ENCODE measurements at regions not wholly inside any gene's neighbourhood (a gene's known extent, or its start where the extent isn't known, plus 50 kb on each side); places are given as distances from the start of the nearest gene placed in this dataset.
"Not testable (repeated sequence)": the region's sequence is repeated elsewhere in the genome, so short reads cannot be mapped to it uniquely, and the experiment has no call there.

DNA sequence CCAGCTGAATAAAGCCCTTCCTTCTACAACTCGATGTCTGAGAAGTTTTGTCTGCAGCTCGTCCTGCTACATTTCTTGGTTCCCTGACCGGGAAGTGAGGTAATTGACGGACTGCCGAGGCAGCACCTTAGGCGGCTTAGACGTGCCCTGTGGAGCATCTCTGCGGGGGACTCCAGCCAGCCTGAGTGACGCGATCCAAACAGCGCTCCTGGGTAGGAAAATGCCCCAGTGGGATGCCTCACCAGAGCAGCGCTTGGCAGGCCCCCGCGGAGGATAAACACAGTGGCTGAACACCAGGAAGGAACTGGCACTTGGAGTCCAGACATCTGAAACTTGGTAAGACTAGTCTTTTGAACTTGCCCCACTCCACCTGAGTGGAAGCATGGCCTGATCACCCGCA is 737.3 kb downstream of the COL12A1 start:
- DNase-seq = not testable (repeated sequence)

DNA sequence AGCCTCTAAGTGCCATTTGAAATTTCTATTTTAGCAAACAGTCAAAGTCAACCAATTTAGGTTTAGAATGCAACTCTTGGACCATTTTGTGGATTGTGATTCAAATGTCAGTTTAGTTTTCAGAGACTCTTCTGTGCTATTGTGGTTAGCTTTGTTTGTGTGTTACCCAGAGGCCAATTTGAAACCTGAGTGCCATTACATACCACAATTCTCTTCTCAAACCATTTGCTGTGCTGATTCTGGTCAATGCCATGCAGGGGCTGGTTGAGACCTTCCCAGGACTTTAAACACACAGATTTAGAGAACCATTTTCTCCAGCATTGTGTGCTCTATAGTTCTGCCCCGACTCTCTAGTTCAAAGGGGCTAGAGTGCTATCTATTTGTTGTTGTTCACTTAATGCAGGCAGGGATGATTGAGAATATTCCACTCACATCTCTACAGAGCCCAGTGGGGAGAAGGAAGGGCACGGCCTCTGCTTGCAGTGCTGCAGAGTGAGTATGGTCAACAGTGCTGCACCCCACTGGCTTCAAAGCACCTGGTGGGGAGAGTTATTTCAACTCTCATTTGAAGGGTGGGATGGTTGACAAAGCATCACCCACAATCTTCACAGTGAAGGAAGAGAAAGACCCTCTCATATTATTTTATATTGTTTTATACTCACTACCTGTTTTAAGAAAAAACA is 738.2 kb downstream of the COL12A1 start:
- no peak for DNase-seq

DNA sequence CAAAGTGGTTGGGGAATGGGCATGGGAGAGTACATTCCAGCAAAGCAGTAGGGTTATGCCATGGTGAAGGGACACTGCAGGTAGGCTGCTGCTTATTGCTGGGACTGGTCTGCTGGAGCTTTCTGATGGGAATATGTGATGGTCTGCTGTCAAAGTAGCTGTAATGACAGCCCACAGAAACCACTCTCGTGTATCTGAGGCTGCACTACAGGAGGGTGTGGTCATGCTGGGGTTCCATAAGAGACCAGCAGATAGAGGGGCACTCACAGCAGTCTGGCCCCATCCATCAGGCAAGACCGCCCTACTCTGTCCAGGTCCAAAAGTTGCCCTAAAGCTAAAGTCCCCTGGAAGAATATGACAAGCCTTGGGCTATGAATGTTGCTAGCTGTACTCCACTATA is 739.3 kb downstream of the COL12A1 start:
- no peak for DNase-seq

DNA sequence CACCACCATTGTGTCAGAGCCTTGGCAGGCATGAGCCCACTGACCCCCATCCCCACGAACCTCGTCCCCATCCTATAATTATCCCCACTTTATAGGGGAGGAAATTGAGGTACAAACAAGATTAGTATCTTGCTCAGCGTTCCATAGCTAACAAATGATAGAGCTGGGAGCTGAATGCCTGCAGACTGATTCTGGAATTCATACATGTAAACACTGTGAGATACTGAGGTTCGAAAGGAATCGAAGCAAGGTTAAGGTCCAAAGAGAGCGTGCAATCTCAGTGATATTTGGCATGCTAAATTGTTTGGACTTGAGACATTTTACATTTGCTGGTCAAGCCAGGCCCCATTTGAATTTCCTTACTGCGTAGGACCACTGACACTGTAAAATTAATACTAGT is 746.6 kb downstream of the COL12A1 start:
- no peak for DNase-seq

DNA sequence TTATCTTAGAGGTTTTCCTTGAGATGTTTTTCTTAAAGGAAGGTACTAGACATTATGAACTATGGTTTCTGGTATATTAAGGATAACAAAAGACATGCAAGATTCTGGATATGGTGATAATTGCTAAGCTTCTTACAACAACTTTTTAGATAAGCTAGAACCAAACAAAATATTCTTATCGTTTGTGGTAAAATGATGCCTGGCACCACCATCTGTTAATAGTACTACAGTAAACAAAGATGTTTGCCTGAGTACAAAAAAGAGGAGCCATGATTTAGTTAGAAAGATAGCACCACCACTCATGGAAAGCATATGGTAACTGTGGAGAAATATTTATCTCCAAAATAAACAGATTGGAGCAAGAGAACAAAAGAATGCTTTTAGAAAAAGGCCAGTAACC is 747.3 kb downstream of the COL12A1 start:
- DNase-seq = no peak

DNA sequence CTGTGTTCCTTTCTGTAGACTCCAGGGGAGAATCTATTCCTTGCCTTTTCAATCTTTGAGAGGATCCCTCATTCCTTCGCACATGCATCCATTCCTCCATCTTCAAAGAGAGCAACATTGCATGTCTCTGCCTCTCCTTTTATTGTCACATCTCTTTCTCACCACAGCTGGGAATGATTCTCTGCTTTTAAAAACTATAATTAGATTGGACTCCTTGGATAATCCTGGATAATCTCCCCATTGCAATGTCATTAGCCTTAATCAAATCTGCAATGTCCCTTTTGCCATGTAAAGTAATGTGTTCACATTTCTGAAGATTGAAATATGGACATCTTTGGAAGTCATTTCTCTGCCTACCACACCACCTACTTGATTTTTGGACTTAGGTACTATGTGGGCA is 750.1 kb downstream of the COL12A1 start:
- no peak for DNase-seq

DNA sequence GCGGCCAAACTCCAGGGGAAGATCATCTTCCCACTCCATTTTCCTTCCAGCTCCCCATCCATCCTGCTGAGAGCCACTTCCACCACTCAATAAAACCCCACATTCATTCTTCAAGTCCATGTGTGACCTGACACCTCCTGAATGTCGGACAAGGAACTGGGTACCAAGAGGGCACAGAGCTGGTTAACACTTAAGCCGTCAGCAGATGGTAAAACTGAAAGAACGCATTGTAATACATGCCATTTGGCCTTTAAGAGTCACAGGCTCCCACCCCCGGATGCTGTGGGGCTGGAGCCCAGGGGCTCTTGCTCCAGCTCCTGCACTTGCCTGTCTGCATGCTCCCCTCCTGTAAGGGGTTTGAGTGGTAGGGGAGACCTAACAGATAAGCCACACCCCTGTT is 753.9 kb downstream of the COL12A1 start:
- no peak for DNase-seq

GRCh38 chr6:74448850-74449249 is 752.8 kb downstream of the CD109 start:
- no peak for DNase-seq

GRCh38 chr6:74447013-74447412 is 751.0 kb downstream of the CD109 start:
- peak; percentile 69 for DNase-seq

DNA sequence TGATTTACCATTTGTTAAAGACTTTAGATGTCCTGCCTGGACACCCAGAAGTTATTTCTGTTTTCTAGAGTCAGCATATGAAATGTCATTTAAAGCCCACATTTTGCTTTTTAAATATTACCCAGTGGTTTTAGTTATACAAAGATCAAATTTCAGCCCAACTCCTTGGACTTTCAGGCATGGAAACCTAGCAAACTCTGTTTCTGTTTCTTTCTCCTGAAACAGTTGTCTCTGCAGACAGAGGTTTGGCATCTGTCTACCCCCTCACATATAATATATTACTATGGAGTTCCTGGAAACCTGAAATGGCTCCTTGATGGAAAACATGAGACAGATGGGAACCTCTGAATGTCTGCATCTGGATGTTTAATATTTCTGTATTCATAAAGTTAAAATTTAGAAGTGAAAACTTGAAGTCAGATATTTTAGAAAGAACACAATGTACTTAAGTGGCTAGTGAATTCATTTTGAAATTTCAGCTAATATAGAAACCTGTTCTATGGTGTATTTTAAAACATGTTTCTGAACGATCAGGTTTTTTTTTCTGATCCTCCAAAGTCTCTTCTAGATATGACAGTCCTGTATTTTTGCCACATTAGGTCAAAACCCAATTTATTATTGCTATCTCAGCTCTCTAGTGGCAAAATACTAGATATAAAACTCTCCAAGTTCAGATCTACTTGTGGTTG is 743.3 kb downstream of the CD109 start:
- DNase-seq = no peak

GRCh38 chr6:74438395-74438794 is 742.4 kb downstream of the CD109 start:
- not testable (repeated sequence) for DNase-seq

- DNase-seq = no peak
Observed at GRCh38 chr6:74434171-74434570, 738.2 kb downstream of the CD109 start.

DNA sequence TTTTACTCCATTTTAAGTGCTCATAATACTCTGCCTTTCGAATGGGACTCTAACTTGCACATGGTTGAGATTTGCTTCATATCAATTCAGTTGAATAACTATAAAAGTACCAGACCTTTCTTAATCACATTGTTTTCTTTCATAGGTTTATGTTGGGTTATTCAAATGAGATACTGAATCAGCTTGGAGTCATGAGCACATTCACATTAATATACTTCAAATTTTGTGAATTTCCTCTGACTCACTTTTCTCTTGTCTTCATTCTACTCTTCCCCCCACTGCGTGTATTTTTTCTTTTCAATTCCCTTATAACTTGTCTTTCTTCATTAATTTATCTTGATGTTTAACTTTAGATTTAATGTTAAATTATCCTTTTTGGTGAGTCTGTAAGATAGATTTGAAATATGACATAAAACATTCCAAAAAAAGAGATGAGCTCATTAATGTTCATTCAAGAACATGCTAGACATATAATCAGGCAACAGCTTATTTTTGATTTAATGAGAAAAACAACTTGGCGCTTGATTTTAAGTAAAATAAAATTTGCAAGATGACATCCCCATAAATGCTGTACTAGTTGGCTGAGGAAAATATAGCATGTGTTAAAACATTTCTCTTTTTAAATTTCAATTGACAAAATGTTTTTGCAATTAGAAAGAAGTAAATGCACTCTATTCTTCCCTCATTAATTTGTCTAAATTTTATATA is 736.0 kb downstream of the CD109 start:
- DNase-seq = peak; percentile 37

GRCh38 chr6:74420221-74420620 is 724.2 kb downstream of the CD109 start:
- no peak for DNase-seq

- DNase-seq = peak; percentile 44
Observed at GRCh38 chr6:74415056-74415455, 719.1 kb downstream of the CD109 start.

GRCh38 chr6:74410630-74411029 is 714.6 kb downstream of the CD109 start:
- peak; percentile 81 for DNase-seq

DNA sequence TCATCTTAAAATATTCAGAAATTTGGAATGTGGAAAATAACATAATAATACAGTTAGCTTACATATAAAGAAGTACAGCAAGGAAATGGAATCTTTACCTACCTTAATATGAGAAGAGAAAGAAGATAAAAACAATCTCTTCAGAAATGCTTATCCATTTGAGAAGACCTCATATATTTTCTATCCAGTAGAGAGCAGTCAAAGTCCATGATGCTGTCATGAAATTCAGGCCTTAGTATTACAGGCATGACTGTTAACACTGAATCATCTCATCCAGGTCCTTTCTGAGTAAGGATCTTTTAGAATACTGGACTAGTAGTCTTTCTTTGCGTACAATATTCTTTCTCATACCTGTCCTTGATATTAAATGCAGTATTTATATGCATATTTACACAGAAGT is 713.4 kb downstream of the CD109 start:
- peak; percentile 82 for DNase-seq

GRCh38 chr6:74408844-74409243 is 712.8 kb downstream of the CD109 start:
- DNase-seq = peak; percentile 19

DNA sequence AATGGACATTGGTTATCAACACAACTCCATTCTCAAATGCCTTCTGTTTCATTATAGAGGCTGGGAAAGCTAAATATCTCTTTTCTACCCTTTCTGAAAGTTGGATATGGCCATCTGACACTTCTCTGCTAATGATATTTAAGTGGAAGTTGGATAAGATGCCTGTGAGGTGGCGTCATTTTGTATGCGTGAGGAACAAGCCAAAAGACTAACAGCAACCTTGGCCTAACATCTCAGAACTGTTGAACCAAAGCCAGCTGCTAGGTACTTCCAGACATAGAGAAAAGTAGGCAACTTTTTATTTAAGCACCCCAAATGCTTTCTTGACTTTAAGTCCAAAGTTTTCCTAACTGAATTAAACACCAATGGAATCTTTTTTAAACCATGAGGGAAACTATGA is 708.4 kb downstream of the CD109 start:
- peak; percentile 22 for DNase-seq

DNA sequence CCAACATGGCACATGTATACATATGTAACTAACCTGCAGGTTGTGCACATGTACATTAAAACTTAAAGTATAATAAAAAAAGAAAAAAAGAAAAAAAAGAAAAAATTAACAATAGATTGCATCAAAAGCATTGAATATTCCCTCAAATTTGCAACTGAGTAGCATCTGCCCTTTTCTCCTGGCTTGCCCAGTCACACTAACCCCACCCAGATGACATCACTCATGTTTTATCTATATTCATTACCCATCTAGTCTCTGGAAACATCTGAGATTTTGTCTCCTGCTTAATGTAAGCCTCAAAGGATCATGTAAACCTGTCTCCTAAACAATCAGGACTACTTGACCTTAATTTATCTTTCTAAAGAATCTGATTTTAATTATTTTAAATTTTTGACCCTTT is 706.8 kb downstream of the CD109 start:
- no peak for DNase-seq

DNA sequence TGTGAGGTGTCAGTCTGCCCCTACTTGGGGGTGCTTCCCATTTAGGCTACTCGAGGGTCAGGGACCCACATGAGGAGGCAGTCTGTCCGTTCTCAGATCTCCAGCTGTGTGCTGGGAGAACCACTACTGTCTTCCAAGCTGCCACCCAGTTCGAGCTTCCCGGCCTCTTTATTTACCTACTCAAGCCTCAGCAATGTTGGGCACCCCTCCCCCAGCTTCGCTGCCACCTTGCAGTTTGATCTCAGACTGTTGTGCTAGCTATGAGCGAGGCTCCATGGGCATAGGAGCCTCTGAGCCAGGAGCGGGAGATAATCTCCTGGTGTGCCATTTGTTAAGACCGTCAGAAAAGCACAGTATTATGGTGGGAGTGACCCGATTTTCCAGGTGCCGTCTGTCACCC is 682.4 kb downstream of the CD109 start:
- DNase-seq = not testable (repeated sequence)

GRCh38 chr6:74369556-74369993 is 673.6 kb downstream of the CD109 start:
- peak; percentile 89 for DNase-seq

DNA sequence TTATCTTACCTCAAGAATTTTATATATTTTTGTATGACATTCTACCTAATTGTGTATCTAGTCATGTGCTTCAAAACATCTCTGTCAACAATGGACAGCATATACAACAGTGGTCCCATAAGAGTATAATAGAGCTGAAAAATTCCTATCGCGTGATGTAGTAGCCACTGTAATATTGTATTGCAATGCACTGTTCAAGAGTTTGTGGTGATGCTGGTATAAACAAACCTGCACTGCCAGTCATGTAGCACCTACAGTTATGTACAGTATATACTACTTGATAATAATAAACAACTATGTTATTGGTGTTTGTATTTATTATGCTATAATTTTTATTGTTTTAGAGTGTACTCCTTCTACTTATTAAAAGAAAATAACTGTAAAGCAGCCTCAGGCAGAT is 672.7 kb downstream of the CD109 start:
- DNase-seq = peak; percentile 28

DNA sequence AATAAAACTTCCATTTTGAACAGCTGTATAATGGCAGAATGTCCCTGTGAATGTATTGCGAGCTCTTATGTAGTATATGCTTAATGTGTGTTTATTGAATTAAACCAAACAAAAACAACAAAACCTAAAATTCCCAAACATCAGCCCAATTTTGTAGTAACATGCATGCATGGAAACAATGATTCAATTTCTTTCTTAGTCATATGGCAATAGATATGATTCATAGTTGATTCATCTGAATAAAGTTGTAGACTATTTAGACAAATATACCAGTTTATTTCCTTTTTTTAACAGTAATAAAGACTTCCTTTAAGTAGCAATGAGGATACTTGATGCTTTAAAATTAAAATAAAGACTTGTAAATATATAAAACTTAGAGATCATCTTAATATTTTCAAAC is 670.6 kb downstream of the CD109 start:
- peak; percentile 22 for DNase-seq
